Esophagus muscularis mucosa (tissue), 3 donors: ENCODE measurements at regions not wholly inside any gene's neighbourhood (a gene's known extent, or its start where the extent isn't known, plus 50 kb on each side); places are given as distances from the start of the nearest gene placed in this dataset.

Experiments used
- CTCF ChIP-seq, 3 experiments: fragments of 200-600 bp in 2 of 3; fragments of 450-650 bp in 1 of 3; sonication (generic) in 2 of 3; IDR thresholded peaks; one replicate each; pipeline ENCODE4 v1.5.1; 2017 to 2019; ENCODE audit warnings: antibody characterized with exemption in 3 of 3, mild to moderate bottlenecking in 2 of 3, moderate library complexity in 1 of 3
- POLR2A ChIP-seq: fragments of 450-650 bp; IDR thresholded peaks from one replicate; pipeline ENCODE4 v1.6.1; 2017; ENCODE audit warnings: antibody characterized with exemption, moderate library complexity, mild to moderate bottlenecking, low read depth
- POLR2AphosphoS5 ChIP-seq, 2 donors: sonication (generic); formaldehyde crosslinking; IDR thresholded peaks; one replicate each; pipeline ENCODE4 v1.6.1; 2017; ENCODE audit warnings: antibody characterized with exemption in 2 of 2

- TF ChIP-seq POLR2AphosphoS5 (IDR thresholded peaks at IDR 0.05) (no peak), CTCF (IDR thresholded peaks at IDR 0.05) (no peak), POLR2A (no peak)
Measured at GRCh38 chr1:57943365-57943764, 519.5 kb upstream of the DAB1 start.
